ENCODE measurements at regions not wholly inside any gene's neighbourhood (a gene's known extent, or its start where the extent isn't known, plus 50 kb on each side); places are given as distances from the start of the nearest gene placed in this dataset.

DNA sequence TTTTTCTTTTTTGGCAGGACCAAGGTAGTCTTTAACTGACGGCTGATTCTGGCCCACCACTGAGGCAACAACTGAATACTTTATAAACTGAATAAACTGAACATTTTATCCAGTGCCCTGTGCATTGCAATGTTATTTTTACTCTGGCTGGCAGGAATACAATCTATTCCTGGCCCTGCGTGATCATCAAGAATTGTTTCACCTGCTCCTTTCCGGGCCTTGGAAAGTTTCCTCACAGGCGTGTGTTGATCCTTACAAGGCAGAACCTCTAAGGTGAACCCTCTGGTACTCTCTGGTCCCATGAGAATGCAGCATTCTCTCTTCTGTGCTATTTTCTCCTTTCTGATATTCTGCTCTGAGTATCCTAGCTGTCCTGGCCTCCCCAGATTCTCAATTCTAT is 113.7 kb upstream of the KLHL29 start:
- Mint-ChIP-seq H3K4me3 (no peak overlapping the region), H3K4me1 (peaks cover 10% of the 10 kb centered on the region), H3K36me3 (no peaks in the 10 kb centered on the region), H3K27ac (no peak overlapping the region), H3K27me3 (ENCODE audit: low read depth) (no peaks in the 10 kb centered on the region; the same call in 1 of the 2 replicates), H3K9me3 (peaks cover 4% of the 10 kb centered on the region; the same call in 1 of the 2 replicates)
- DNase-seq (ENCODE audit: low spot score), result no peak
- CTCF ChIA-PET, result no interaction called here
- ATAC-seq, result no peak
- TF ChIP-seq JAZF1 (CRISPR knock-in tag; IDR thresholded peaks at IDR 0.05), result no peak
- no peak for TF ChIP-seq ELF4 (CRISPR knock-in tag; IDR thresholded peaks at IDR 0.05; ENCODE audit: low read depth)
- TF ChIP-seq GRHL2 (CRISPR knock-in tag; IDR thresholded peaks at IDR 0.05; ENCODE audit: insufficient replicate concordance, severe bottlenecking), result no peak
- TF ChIP-seq GTF2I (CRISPR knock-in tag; conservative IDR thresholded peaks at IDR 0.05), result no peak
- TF ChIP-seq ZNF281 (CRISPR knock-in tag; IDR thresholded peaks at IDR 0.05), result no peak
- TF ChIP-seq FOXP1 (CRISPR knock-in tag; IDR thresholded peaks at IDR 0.05; ENCODE audit: borderline replicate concordance), result no peak
- no peak for TF ChIP-seq TEAD1 (CRISPR knock-in tag; IDR thresholded peaks at IDR 0.05)
- TF ChIP-seq CREM (CRISPR knock-in tag; IDR thresholded peaks at IDR 0.05), result no peak
- no peak for TF ChIP-seq ATF6 (CRISPR knock-in tag; IDR thresholded peaks at IDR 0.05)
- no peak for TF ChIP-seq NFYB (CRISPR knock-in tag; conservative IDR thresholded peaks at IDR 0.05; ENCODE audit: low read depth)
- TF ChIP-seq KAT7 (CRISPR knock-in tag; IDR thresholded peaks at IDR 0.05; ENCODE audit: borderline replicate concordance), result no peak
- no peak for TF ChIP-seq E2F4 (CRISPR knock-in tag; IDR thresholded peaks at IDR 0.05; ENCODE audit: borderline replicate concordance, low read depth)
- POLR2A ChIA-PET, result no interaction called here

DNA sequence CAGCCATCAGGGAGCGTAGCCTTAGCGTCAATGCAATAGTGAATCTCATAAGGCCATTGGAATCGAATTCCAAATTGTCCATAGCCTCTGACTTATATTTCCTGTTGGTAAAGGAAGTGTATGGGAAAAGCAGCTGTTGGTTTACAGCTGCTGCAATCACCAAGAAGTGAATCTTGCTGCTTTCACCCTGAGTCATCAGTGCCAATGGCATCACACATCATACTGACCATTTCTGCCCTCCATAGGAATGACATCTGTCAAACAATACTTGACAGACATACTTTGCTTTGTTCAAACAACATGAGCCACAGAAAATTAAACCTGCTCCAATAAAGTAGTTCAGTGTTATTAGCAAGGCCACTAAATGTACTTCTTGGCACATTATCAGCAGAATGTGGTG is 111.2 kb upstream of the KLHL29 start:
- Mint-ChIP-seq H3K4me3 (no peak overlapping the region), H3K27ac (no peak overlapping the region), H3K27me3 (ENCODE audit: low read depth) (no peaks in the 10 kb centered on the region; the same call in none of the 2 replicates), H3K4me1 (peaks cover 10% of the 10 kb centered on the region), H3K9me3 (peaks cover 4% of the 10 kb centered on the region; the same call in 1 of the 2 replicates), H3K36me3 (no peaks in the 10 kb centered on the region)
- ChIA-PET POLR2A (no interaction called here), CTCF (no interaction called here)
- no peak for DNase-seq (ENCODE audit: low spot score)
- no peak for ATAC-seq
- TF ChIP-seq SP1 (CRISPR knock-in tag; conservative IDR thresholded peaks at IDR 0.05), result no peak
- TF ChIP-seq USF1 (CRISPR knock-in tag; IDR thresholded peaks at IDR 0.05), result no peak
- TF ChIP-seq, protein P1, sequence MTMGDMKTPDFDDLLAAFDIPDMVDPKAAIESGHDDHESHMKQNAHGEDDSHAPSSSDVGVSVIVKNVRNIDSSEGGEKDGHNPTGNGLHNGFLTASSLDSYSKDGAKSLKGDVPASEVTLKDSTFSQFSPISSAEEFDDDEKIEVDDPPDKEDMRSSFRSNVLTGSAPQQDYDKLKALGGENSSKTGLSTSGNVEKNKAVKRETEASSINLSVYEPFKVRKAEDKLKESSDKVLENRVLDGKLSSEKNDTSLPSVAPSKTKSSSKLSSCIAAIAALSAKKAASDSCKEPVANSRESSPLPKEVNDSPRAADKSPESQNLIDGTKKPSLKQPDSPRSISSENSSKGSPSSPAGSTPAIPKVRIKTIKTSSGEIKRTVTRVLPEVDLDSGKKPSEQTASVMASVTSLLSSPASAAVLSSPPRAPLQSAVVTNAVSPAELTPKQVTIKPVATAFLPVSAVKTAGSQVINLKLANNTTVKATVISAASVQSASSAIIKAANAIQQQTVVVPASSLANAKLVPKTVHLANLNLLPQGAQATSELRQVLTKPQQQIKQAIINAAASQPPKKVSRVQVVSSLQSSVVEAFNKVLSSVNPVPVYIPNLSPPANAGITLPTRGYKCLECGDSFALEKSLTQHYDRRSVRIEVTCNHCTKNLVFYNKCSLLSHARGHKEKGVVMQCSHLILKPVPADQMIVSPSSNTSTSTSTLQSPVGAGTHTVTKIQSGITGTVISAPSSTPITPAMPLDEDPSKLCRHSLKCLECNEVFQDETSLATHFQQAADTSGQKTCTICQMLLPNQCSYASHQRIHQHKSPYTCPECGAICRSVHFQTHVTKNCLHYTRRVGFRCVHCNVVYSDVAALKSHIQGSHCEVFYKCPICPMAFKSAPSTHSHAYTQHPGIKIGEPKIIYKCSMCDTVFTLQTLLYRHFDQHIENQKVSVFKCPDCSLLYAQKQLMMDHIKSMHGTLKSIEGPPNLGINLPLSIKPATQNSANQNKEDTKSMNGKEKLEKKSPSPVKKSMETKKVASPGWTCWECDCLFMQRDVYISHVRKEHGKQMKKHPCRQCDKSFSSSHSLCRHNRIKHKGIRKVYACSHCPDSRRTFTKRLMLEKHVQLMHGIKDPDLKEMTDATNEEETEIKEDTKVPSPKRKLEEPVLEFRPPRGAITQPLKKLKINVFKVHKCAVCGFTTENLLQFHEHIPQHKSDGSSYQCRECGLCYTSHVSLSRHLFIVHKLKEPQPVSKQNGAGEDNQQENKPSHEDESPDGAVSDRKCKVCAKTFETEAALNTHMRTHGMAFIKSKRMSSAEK (CRISPR knock-in tag; IDR thresholded peaks at IDR 0.05; ENCODE audit: borderline replicate concordance), result no peak
- no peak for TF ChIP-seq RELA (CRISPR knock-in tag; IDR thresholded peaks at IDR 0.05; ENCODE audit: borderline replicate concordance)
- no peak for TF ChIP-seq TCF7 (CRISPR knock-in tag; IDR thresholded peaks at IDR 0.05; ENCODE audit: low read depth)
- TF ChIP-seq, protein P2, sequence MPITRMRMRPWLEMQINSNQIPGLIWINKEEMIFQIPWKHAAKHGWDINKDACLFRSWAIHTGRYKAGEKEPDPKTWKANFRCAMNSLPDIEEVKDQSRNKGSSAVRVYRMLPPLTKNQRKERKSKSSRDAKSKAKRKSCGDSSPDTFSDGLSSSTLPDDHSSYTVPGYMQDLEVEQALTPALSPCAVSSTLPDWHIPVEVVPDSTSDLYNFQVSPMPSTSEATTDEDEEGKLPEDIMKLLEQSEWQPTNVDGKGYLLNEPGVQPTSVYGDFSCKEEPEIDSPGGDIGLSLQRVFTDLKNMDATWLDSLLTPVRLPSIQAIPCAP (CRISPR knock-in tag; IDR thresholded peaks at IDR 0.05), result no peak
- TF ChIP-seq, protein P3, sequence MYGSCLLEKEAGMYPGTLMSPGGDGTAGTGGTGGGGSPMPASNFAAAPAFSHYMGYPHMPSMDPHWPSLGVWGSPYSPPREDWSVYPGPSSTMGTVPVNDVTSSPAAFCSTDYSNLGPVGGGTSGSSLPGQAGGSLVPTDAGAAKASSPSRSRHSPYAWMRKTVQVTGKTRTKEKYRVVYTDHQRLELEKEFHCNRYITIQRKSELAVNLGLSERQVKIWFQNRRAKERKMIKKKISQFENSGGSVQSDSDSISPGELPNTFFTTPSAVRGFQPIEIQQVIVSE (CRISPR knock-in tag; IDR thresholded peaks at IDR 0.05; ENCODE audit: borderline replicate concordance), result no peak
- no peak for TF ChIP-seq TEAD1 (CRISPR knock-in tag; IDR thresholded peaks at IDR 0.05)
- no peak for TF ChIP-seq NR3C1 (CRISPR knock-in tag; conservative IDR thresholded peaks at IDR 0.05; ENCODE audit: low read depth)
- no peak for TF ChIP-seq ZNF219 (CRISPR knock-in tag; IDR thresholded peaks at IDR 0.05; ENCODE audit: borderline replicate concordance)
- TF ChIP-seq CBFB (CRISPR knock-in tag; IDR thresholded peaks at IDR 0.05; ENCODE audit: low read depth), result no peak
- TF ChIP-seq CREM (CRISPR knock-in tag; IDR thresholded peaks at IDR 0.05), result no peak

Data from WTC11 (cell line).